GM23338 (cell line): ENCODE measurements at regions not wholly inside any gene's neighbourhood (a gene's known extent, or its start where the extent isn't known, plus 50 kb on each side); places are given as distances from the start of the nearest gene placed in this dataset.

Experiments used
- ATAC-seq: fragments of 200-7000 bp; cut with Tn5 transposase; 3 replicates; pipeline ENCODE4 v1.9.1; 2020
- DNase-seq: peaks from one replicate; pipeline ENCODE4 v3.0.0-alpha.2; 2015; ENCODE audit warnings: low spot score
- H2AFZ ChIP-seq: fragments of 200-600 bp; sonication (generic); 2 replicates; pipeline ENCODE4 v1.8.0; 2016; ENCODE audit warnings: antibody characterized with exemption, mild to moderate bottlenecking, moderate library complexity
- H3F3A ChIP-seq: fragments of 200-600 bp; sonication (generic); replicated peaks from 2 replicates; pipeline ENCODE4 v1.8.0; 2017; ENCODE audit warnings: antibody characterized with exemption, mixed run types, low read depth
- H3K27ac ChIP-seq: fragments of 200-600 bp; sonication (generic); 2 replicates; pipeline ENCODE4 v1.6.1; 2016; ENCODE audit warnings: low read depth
- H3K27me3 ChIP-seq: fragments of 200-600 bp; sonication (generic); 2 replicates; pipeline ENCODE4 v1.8.0; 2016; ENCODE audit warnings: mild to moderate bottlenecking, mixed run types, moderate library complexity; ENCODE audit not compliant: insufficient read depth
- H3K36me3 ChIP-seq: fragments of 200-600 bp; sonication (generic); 2 replicates; pipeline ENCODE4 v1.8.0; 2016; ENCODE audit warnings: mild to moderate bottlenecking; ENCODE audit not compliant: insufficient read depth
- H3K4me1 ChIP-seq: fragments of 200-600 bp; sonication (generic); 2 replicates; pipeline ENCODE4 v1.8.0; 2016; ENCODE audit warnings: mild to moderate bottlenecking, moderate library complexity; ENCODE audit not compliant: insufficient read depth
- H3K4me2 ChIP-seq: fragments of 200-600 bp; sonication (generic); 2 replicates; pipeline ENCODE4 v1.7.1; 2017; ENCODE audit warnings: mixed run types
- H3K4me3 ChIP-seq: fragments of 200-600 bp; sonication (generic); 2 replicates; pipeline ENCODE4 v1.6.1; 2016; ENCODE audit warnings: mixed run types
- H3K79me2 ChIP-seq: fragments of 200-600 bp; sonication (generic); replicated peaks from 2 replicates; pipeline ENCODE4 v1.8.0; 2017; ENCODE audit warnings: mild to moderate bottlenecking; ENCODE audit not compliant: insufficient read depth
- H3K9me2 ChIP-seq: fragments of 200-600 bp; sonication (generic); 2 replicates; pipeline ENCODE4 v1.8.0; 2017; ENCODE audit not compliant: insufficient read depth
- H4K20me1 ChIP-seq: fragments of 200-600 bp; sonication (generic); replicated peaks from 2 replicates; pipeline ENCODE4 v1.8.0; 2017; ENCODE audit warnings: mild to moderate bottlenecking; ENCODE audit not compliant: insufficient read depth
- H3K27ac Mint-ChIP-seq: 2 replicates; pipeline ENCODE4 v1.8.0; 2020; ENCODE audit warnings: inconsistent platforms, mild to moderate bottlenecking, moderate library complexity, mixed read lengths
- H3K27me3 Mint-ChIP-seq: 3 replicates; pipeline ENCODE4 v1.8.0; 2022; ENCODE audit warnings: low read depth, mild to moderate bottlenecking, moderate library complexity, mixed read lengths, inconsistent platforms; ENCODE audit not compliant: insufficient read depth, poor library complexity
- H3K36me3 Mint-ChIP-seq: 3 replicates; pipeline ENCODE4 v1.8.0; 2021; ENCODE audit warnings: low read depth, mild to moderate bottlenecking, inconsistent platforms, moderate library complexity, mixed read lengths
- H3K4me1 Mint-ChIP-seq: 3 replicates; pipeline ENCODE4 v1.8.0; 2020; ENCODE audit warnings: mild to moderate bottlenecking, inconsistent platforms, mixed read lengths
- H3K4me3 Mint-ChIP-seq: 3 replicates; pipeline ENCODE4 v1.8.0; 2021; ENCODE audit warnings: moderate library complexity, mild to moderate bottlenecking, inconsistent platforms, mixed read lengths
- H3K9me3 Mint-ChIP-seq: 3 replicates; pipeline ENCODE4 v1.8.0; 2020; ENCODE audit warnings: moderate library complexity, mild to moderate bottlenecking, inconsistent platforms, mixed read lengths
- CREB1 ChIP-seq: fragments of 250-450 bp; sonication (Bioruptor Pico); IDR thresholded peaks from 2 replicates; pipeline ENCODE4 v1.5.0; 2020; ENCODE audit warnings: low read depth, mild to moderate bottlenecking, moderate library complexity
- EZH2 ChIP-seq: fragments of 200-600 bp; sonication (generic); IDR thresholded peaks from one replicate; pipeline ENCODE4 v1.8.0; 2017; ENCODE audit warnings: antibody characterized with exemption, mild to moderate bottlenecking, low read depth; ENCODE audit not compliant: unreplicated experiment
- EZH2phosphoT487 ChIP-seq: fragments of 200-600 bp; sonication (generic); IDR thresholded peaks from one replicate; pipeline ENCODE4 v1.8.1; 2018; ENCODE audit warnings: antibody characterized with exemption; ENCODE audit not compliant: unreplicated experiment
- NANOG ChIP-seq: IDR thresholded peaks from 2 replicates; pipeline ENCODE4 v1.6.1; 2016; ENCODE audit warnings: antibody characterized with exemption, borderline replicate concordance
- ZNF114 ChIP-seq: fragments of 250-450 bp; sonication (Bioruptor Pico); IDR thresholded peaks from 2 replicates; pipeline ENCODE4 v1.5.0; 2020; ENCODE audit warnings: mild to moderate bottlenecking, moderate library complexity
- ZNF331 ChIP-seq: fragments of 250-450 bp; sonication (Bioruptor Pico); IDR thresholded peaks from 2 replicates; pipeline ENCODE4 v1.5.0; 2020; ENCODE audit warnings: low read depth, mild to moderate bottlenecking, moderate library complexity
- TF ChIP-seq, protein P1 (sequence below), 2 experiments: fragments of 200-600 bp in 1 of 2; sonication (generic) in 1 of 2; conservative IDR thresholded peaks; 2 replicates each; pipeline versions ENCODE4 v1.5.1 to v1.6.1; 2016 to 2017; ENCODE audit warnings: antibody characterized with exemption in 2 of 2, low read depth in 2 of 2, mild to moderate bottlenecking in 2 of 2, moderate library complexity in 1 of 2
- TF ChIP-seq, protein P2 (sequence below): fragments of 250-450 bp; sonication (Bioruptor Pico); IDR thresholded peaks from 2 replicates; pipeline ENCODE4 v1.5.0; 2020; ENCODE audit warnings: mild to moderate bottlenecking, moderate library complexity
- TF ChIP-seq, protein P3 (sequence below): IDR thresholded peaks from 2 replicates; pipeline ENCODE4 v1.6.1; 2016; ENCODE audit warnings: antibody characterized with exemption

GRCh38 chr12:28958553-28959195 lies 190.4 kb upstream of the FAR2 start:
- Histone ChIP-seq H3K27ac (no peak overlapping the region), H3K4me1 (peaks cover 25% of the 10 kb centered on the region), H3K9me2 (no peaks in the 10 kb centered on the region), H3K4me2 (no peak overlapping the region), H3F3A (no peaks in the 10 kb centered on the region), H3K4me3 (no peak overlapping the region), H4K20me1 (no peaks in the 10 kb centered on the region), H3K27me3 (no peaks in the 10 kb centered on the region), H2AFZ (no peak overlapping the region), H3K79me2 (no peaks in the 10 kb centered on the region), H3K36me3 (no peaks in the 10 kb centered on the region)
- no peaks in the 10 kb centered on the region for H3K9me3 Mint-ChIP-seq
- peaks cover 3% of the 10 kb centered on the region for H3K27me3 Mint-ChIP-seq
- ATAC-seq: no peak
- no peak for DNase-seq
- peaks cover 25% of the 10 kb centered on the region for H3K4me1 Mint-ChIP-seq
- TF ChIP-seq NANOG: no peak
- TF ChIP-seq, protein P1, sequence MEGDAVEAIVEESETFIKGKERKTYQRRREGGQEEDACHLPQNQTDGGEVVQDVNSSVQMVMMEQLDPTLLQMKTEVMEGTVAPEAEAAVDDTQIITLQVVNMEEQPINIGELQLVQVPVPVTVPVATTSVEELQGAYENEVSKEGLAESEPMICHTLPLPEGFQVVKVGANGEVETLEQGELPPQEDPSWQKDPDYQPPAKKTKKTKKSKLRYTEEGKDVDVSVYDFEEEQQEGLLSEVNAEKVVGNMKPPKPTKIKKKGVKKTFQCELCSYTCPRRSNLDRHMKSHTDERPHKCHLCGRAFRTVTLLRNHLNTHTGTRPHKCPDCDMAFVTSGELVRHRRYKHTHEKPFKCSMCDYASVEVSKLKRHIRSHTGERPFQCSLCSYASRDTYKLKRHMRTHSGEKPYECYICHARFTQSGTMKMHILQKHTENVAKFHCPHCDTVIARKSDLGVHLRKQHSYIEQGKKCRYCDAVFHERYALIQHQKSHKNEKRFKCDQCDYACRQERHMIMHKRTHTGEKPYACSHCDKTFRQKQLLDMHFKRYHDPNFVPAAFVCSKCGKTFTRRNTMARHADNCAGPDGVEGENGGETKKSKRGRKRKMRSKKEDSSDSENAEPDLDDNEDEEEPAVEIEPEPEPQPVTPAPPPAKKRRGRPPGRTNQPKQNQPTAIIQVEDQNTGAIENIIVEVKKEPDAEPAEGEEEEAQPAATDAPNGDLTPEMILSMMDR (conservative IDR thresholded peaks at IDR 0.05; ENCODE audit: low read depth in 2 of 2): no peak
- TF ChIP-seq, protein P2, sequence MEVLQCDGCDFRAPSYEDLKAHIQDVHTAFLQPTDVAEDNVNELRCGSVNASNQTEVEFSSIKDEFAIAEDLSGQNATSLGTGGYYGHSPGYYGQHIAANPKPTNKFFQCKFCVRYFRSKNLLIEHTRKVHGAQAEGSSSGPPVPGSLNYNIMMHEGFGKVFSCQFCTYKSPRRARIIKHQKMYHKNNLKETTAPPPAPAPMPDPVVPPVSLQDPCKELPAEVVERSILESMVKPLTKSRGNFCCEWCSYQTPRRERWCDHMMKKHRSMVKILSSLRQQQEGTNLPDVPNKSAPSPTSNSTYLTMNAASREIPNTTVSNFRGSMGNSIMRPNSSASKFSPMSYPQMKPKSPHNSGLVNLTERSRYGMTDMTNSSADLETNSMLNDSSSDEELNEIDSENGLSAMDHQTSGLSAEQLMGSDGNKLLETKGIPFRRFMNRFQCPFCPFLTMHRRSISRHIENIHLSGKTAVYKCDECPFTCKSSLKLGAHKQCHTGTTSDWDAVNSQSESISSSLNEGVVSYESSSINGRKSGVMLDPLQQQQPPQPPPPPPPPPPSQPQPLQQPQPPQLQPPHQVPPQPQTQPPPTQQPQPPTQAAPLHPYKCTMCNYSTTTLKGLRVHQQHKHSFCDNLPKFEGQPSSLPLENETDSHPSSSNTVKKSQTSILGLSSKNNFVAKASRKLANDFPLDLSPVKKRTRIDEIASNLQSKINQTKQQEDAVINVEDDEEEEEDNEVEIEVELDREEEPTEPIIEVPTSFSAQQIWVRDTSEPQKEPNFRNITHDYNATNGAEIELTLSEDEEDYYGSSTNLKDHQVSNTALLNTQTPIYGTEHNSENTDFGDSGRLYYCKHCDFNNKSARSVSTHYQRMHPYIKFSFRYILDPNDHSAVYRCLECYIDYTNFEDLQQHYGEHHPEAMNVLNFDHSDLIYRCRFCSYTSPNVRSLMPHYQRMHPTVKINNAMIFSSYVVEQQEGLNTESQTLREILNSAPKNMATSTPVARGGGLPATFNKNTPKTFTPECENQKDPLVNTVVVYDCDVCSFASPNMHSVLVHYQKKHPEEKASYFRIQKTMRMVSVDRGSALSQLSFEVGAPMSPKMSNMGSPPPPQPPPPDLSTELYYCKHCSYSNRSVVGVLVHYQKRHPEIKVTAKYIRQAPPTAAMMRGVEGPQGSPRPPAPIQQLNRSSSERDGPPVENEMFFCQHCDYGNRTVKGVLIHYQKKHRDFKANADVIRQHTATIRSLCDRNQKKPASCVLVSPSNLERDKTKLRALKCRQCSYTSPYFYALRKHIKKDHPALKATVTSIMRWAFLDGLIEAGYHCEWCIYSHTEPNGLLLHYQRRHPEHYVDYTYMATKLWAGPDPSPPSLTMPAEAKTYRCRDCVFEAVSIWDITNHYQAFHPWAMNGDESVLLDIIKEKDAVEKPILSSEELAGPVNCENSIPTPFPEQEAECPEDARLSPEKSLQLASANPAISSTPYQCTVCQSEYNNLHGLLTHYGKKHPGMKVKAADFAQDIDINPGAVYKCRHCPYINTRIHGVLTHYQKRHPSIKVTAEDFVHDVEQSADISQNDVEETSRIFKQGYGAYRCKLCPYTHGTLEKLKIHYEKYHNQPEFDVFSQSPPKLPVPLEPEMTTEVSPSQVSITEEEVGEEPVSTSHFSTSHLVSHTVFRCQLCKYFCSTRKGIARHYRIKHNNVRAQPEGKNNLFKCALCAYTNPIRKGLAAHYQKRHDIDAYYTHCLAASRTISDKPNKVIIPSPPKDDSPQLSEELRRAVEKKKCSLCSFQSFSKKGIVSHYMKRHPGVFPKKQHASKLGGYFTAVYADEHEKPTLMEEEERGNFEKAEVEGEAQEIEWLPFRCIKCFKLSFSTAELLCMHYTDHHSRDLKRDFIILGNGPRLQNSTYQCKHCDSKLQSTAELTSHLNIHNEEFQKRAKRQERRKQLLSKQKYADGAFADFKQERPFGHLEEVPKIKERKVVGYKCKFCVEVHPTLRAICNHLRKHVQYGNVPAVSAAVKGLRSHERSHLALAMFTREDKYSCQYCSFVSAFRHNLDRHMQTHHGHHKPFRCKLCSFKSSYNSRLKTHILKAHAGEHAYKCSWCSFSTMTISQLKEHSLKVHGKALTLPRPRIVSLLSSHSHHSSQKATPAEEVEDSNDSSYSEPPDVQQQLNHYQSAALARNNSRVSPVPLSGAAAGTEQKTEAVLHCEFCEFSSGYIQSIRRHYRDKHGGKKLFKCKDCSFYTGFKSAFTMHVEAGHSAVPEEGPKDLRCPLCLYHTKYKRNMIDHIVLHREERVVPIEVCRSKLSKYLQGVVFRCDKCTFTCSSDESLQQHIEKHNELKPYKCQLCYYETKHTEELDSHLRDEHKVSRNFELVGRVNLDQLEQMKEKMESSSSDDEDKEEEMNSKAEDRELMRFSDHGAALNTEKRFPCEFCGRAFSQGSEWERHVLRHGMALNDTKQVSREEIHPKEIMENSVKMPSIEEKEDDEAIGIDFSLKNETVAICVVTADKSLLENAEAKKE (CRISPR knock-in tag): no peak
- TF ChIP-seq, protein P3, sequence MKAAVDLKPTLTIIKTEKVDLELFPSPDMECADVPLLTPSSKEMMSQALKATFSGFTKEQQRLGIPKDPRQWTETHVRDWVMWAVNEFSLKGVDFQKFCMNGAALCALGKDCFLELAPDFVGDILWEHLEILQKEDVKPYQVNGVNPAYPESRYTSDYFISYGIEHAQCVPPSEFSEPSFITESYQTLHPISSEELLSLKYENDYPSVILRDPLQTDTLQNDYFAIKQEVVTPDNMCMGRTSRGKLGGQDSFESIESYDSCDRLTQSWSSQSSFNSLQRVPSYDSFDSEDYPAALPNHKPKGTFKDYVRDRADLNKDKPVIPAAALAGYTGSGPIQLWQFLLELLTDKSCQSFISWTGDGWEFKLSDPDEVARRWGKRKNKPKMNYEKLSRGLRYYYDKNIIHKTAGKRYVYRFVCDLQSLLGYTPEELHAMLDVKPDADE: no peak
- TF ChIP-seq CREB1 (CRISPR knock-in tag): no peak
- TF ChIP-seq ZNF331 (CRISPR knock-in tag): no peak
- TF ChIP-seq EZH2phosphoT487: no peak
- no peak for TF ChIP-seq ZNF114 (CRISPR knock-in tag)
- no peak for TF ChIP-seq EZH2
- H3K36me3 Mint-ChIP-seq: no peaks in the 10 kb centered on the region
- no peak overlapping the region for H3K27ac Mint-ChIP-seq
- H3K4me3 Mint-ChIP-seq: no peak overlapping the region
